Right renal pelvis (tissue), 4 donors: ENCODE measurements at regions not wholly inside any gene's neighbourhood (a gene's known extent, or its start where the extent isn't known, plus 50 kb on each side); places are given as distances from the start of the nearest gene placed in this dataset.
"Not testable (repeated sequence)": the region's sequence is repeated elsewhere in the genome, so short reads cannot be mapped to it uniquely, and the experiment has no call there.

Experiments used
- DNase-seq, 4 donors: peaks; one replicate each; pipeline ENCODE4 v3.0.0-alpha.2; 2013; ENCODE audit warnings: low read depth in 4 of 4, low spot score in 3 of 4, missing footprints in 1 of 4

GRCh38 chr18:60020107-60020925 lies 120.5 kb downstream of the PMAIP1 start:
- peak in 2 of 4 donors; percentile 31 for DNase-seq

DNA sequence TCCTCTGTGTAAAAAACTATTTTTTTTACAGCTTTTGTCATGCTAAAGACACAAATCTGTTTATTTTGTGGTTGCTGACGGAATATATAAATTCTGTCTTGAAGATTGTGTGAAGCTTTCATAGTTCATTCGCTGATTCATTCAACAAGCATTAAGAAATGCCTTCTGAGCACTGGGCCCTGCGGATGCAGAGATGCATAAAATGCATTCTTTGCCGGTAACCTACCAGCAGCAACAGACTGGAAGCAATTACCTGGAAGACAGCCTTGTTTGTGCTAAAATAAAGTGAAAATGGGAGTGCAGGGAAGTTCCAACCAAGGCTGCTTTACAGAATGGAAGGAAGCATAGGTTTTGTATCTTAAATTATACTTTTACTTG lies 119.7 kb downstream of the PMAIP1 start:
- no peak for DNase-seq

- no peak for DNase-seq
Observed at GRCh38 chr18:60018618-60019462, 119.0 kb downstream of the PMAIP1 start.

- DNase-seq: not testable (repeated sequence)
Observed at GRCh38 chr18:60018134-60018533, 118.3 kb downstream of the PMAIP1 start.

DNA sequence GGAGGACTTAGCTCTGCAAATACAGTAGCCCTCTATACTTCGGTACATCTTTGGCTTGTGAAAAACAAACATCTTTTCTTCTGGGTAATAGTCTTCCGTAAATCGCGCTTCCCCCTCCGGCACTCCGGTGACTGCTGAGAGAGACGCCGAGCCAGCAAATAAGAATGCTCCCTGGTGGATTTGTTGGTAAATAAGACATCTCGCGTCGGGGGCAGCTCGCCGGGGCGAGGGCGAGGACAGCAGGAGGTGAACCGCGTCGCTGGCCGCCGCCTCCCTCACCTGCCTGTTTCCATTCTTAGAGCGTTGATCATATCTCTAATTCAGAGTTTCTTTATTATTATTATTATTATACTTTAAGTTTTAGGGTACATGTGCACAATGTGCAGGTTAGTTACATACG lies 117.6 kb downstream of the PMAIP1 start:
- no peak for DNase-seq

GRCh38 chr18:60015826-60016225 lies 116.0 kb downstream of the PMAIP1 start:
- DNase-seq: not testable (repeated sequence)

- not testable (repeated sequence) for DNase-seq
Observed at GRCh38 chr18:60013148-60013547, 113.4 kb downstream of the PMAIP1 start.

GRCh38 chr18:60010984-60011383 lies 111.2 kb downstream of the PMAIP1 start:
- no peak for DNase-seq

- no peak for DNase-seq
Observed at GRCh38 chr18:60010513-60010912, 110.7 kb downstream of the PMAIP1 start.

- no peak for DNase-seq
Observed at GRCh38 chr18:60007661-60008060, 107.9 kb downstream of the PMAIP1 start.

- DNase-seq: no peak
Observed at GRCh38 chr18:60003610-60004185, 103.9 kb downstream of the PMAIP1 start.

GRCh38 chr18:59996370-59996966 lies 96.7 kb downstream of the PMAIP1 start:
- DNase-seq: no peak

DNA sequence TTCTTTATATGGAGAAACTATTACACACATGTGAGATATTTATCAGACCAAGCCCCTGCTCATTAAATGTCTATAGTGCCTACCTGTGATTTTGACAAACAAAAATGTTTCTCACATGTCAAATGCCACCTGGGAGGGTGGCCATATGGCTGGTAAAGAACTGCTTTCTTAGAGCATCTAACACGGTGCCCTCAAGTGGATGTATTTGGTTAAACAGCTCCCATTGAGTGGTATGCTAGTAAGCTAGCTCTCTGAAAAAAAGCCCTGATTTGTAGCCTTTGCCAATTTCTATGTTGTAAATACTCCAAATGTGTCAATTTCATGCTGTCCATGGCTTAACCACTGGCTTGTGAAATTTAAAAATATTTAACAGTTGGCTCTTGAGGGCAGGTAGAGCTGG lies 94.6 kb downstream of the PMAIP1 start:
- DNase-seq: no peak

DNA sequence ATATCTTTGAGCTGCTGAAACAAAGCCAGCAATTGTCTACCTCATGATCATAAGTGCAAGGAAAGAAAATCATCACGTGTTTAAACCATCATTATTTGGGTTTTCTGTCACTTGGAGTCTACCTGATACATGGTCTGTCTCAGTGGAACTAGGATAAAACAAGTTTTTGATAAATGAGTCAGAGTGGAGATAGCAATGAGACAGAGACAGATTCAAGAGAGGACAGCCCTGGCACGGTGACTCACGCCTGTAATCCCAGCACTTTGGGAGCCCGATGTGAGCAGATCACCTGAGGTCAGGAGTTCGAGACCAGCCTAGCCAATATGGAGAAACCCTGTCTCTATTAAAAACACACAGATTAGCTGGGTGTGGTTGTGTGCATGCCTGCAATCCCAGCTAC lies 93.8 kb downstream of the PMAIP1 start:
- DNase-seq: no peak

GRCh38 chr18:59990121-59990823 lies 90.5 kb downstream of the PMAIP1 start:
- DNase-seq: no peak

DNA sequence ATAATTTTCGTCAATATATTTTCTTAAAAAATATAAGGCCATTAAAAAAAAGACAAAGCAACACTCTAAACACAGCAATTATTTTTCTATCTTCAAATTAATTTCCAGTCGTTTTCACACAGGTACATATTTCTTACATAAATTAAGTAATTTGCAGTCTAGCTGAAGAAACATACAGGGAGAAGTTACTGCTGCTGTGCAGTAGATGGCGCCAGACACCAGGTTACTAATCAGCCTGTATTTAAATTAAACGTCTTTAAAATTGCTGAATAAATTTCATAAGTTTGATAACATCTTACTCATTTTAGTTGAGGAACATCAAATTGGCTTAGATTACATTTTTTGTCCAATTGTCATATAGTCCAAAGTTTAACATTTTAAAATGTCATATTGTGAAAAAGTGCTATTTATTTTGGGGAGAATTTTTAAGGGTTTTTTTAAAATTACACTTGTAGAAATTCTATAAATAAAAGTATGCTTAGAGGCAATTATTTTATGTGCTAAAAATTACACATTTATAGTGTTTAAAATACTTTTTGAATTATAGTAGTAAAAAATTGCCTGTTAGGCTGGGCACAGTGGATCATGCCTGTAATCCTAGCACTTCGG lies 88.4 kb downstream of the PMAIP1 start:
- DNase-seq: peak in 1 of 4 donors; percentile 18

- no peak for DNase-seq
Observed at GRCh38 chr18:59987102-59987501, 87.3 kb downstream of the PMAIP1 start.

DNA sequence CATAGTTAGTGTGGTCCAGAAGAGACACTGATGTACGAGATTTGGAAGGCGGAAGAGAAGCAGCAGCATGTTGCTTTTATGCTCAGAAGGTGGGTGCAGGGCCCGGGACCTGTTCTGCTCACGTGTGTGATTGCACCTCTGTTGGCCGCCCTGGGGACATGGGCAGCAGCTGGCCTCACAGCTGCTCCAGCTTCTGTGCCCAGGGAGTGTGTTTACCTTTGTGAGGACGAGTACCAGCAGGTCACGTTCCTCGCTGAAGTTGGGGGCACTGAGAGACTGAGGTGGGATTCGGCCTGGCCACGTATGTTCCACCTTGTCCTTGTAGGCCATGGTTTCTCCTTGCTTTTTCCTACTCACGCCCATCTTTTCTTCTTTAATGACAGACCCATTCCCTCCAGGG lies 86.3 kb downstream of the PMAIP1 start:
- DNase-seq: no peak

DNA sequence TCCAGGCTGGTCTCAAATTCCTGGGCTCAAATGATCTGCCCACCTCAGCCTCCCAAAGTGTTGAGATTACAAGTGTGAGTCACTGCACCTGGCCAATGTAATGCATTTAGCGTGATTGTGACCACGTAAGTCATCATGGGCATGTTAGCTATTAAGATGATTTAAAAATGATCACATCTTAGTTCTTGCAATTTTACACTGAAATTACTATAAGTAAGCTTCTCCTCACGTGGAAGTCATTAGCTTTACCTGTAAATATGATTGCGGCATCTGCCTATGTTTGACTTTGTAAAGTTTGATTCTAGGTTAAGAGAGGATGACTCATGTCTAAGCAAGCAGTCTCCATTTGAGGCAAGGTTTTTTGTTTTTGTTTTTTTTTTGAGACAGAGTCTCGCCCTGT lies 85.5 kb downstream of the PMAIP1 start:
- no peak for DNase-seq

- DNase-seq: no peak
Observed at GRCh38 chr18:59983506-59983905, 83.7 kb downstream of the PMAIP1 start.
